HL-60 (cell line): ENCODE measurements at regions not wholly inside any gene's neighbourhood (a gene's known extent, or its start where the extent isn't known, plus 50 kb on each side); places are given as distances from the start of the nearest gene placed in this dataset.

Experiments
- CTCF ChIP-seq: IDR thresholded peaks from one replicate; pipeline ENCODE4 v1.5.1; 2011; ENCODE audit warnings: low read length, control low read depth, inconsistent platforms; ENCODE audit not compliant: insufficient read depth
- GABPA ChIP-seq: IDR thresholded peaks from 2 replicates; pipeline ENCODE4 v1.6.1; 2012; ENCODE audit warnings: low read depth
- POLR2AphosphoS5 ChIP-seq: IDR thresholded peaks from 2 replicates; pipeline ENCODE4 v1.6.1; 2012; ENCODE audit warnings: low read depth
- REST ChIP-seq: IDR thresholded peaks from 2 replicates; pipeline ENCODE4 v1.6.1; 2012; ENCODE audit warnings: low read depth; ENCODE audit not compliant: insufficient replicate concordance
- SPI1 ChIP-seq: IDR thresholded peaks from 2 replicates; pipeline ENCODE4 v1.6.1; 2012; ENCODE audit warnings: low read depth, mild to moderate bottlenecking, borderline replicate concordance

GRCh38 chr18:42340423-42341009 is 385.5 kb downstream of the PIK3C3 start:
- TF ChIP-seq CTCF: no peak
- TF ChIP-seq POLR2AphosphoS5: no peak
- no peak for TF ChIP-seq REST
- TF ChIP-seq GABPA: no peak
- no peak for TF ChIP-seq SPI1
